ENCODE measurements at regions not wholly inside any gene's neighbourhood (a gene's known extent, or its start where the extent isn't known, plus 50 kb on each side); places are given as distances from the start of the nearest gene placed in this dataset.
"Not testable (repeated sequence)": the region's sequence is repeated elsewhere in the genome, so short reads cannot be mapped to it uniquely, and the experiment has no call there.

DNA sequence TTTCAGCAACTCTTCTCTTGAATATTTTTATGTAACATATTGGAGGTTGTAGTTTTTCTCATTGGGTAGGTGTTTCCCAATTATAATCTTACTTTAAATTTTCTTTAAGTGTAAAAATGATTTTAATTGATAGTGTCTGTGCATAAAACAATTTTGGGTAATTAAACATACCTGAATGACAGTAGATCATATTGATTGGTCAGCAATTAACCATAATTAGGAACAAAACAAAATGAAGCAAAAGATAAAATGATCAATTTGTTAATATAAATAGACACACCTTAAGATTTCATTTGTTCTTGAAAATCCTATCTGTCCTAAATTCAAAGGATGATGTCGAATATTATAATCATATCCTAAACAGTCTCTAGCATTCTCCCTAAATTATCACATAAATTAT, 468.3 kb downstream of the PDZRN4 start:
- DNase-seq, result no peak

GRCh38 chr12:41653386-41654326, 465.5 kb downstream of the PDZRN4 start:
- DNase-seq, result no peak

DNA sequence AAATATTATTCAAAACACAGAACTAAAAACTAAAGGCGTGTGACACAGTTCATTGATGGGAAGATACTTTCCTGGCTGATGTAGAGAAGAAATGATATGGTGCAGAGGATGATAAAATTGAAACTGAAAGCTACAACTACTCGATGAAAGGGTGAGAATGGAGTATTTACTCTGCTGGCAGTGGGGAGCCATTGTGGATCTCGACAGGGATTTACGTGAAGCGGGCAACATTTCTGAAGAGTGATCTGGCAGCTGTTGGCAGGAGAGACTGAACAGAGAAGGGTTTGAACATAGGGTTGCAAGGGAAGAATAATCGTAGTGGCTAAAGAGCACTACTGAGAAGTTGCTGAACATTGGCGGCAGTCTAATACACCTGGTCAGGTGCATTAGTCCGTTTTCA, 464.9 kb downstream of the PDZRN4 start:
- DNase-seq, result no peak

GRCh38 chr12:41645624-41646023, 457.5 kb downstream of the PDZRN4 start:
- DNase-seq, result no peak

DNA sequence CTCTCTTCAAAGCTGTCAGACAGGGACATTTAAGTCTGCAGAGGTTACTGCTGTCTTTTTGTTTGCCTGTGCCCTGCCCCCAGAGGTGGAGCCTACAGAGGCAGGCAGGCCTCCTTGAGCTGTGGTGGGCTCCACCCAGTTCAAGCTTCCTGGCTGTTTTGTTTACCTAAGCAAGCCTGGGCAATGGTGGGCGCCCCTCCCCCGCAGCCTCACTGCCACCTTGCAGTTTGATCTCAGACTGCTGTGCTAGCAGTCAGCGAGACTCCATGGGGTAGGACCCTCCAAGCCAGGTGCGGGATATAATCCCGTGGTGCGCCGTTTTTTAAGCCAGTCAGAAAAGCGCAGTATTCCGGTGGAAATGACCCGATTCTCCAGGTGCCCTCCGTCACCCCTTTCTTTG, 454.7 kb downstream of the PDZRN4 start:
- not testable (repeated sequence) for DNase-seq

DNA sequence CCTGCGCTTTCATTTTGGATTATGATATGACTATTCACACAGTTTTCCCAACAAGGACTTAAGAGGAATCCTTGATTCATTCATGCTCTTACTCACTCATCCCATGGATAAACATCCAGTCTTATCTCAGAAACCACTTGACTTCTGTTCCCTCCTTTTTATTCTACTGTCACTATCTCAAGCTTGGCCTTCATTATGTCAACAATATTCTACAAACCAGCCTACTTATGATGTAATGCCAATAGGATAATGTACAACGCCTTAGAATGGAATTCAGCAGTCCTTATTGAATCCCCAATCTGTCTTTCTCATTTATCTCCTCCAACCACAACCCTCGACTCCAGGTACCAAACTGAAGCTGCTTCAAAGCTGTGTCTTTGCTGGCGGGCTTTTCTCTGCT, 448.5 kb downstream of the PDZRN4 start:
- no peak for DNase-seq

- no peak for DNase-seq
Observed at GRCh38 chr12:41635626-41636364, 447.7 kb downstream of the PDZRN4 start.

DNA sequence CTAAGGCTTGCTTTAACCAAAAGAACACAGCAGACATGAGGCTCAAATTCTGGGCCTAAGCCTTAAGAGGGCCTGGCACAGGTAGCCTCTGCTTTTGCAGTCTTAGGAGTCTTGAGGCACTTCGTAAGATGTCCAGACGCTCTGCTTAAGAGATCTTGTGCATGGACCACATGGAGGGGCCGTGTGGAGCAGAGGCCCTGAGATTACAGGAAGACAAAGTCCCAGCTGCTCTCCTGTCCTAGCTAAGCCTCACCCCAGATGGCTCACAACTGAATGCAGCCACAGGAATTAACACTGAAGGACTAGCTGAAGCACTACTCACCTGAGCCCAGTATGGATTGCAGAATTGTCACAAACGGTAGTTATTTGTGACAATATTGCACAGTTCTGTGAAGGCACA, 446.0 kb downstream of the PDZRN4 start:
- DNase-seq, result no peak

GRCh38 chr12:41629611-41630010, 441.5 kb downstream of the PDZRN4 start:
- DNase-seq, result no peak

DNA sequence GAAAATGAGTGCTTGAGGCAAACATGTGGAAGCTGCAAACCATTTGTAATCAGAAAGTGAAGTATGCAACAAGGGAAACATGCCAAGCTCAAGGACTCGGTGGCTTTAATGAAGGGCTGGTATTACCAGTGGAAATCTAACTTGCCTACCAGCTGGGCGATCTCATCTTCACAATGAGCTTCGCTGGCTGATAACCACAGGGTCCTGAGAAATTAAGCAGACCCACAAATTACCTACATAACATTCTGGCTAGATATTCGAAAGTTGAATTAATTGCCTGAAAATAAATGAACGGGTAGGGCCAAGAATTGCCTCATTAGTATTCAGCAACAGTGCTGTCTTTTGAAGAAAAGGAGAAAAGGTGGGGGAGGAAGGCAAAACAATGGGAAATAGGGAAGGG, 439.4 kb downstream of the PDZRN4 start:
- no peak for DNase-seq

GRCh38 chr12:41624571-41624970, 436.5 kb downstream of the PDZRN4 start:
- no peak for DNase-seq
